ENCODE measurements at regions not wholly inside any gene's neighbourhood (a gene's known extent, or its start where the extent isn't known, plus 50 kb on each side); places are given as distances from the start of the nearest gene placed in this dataset.

DNA sequence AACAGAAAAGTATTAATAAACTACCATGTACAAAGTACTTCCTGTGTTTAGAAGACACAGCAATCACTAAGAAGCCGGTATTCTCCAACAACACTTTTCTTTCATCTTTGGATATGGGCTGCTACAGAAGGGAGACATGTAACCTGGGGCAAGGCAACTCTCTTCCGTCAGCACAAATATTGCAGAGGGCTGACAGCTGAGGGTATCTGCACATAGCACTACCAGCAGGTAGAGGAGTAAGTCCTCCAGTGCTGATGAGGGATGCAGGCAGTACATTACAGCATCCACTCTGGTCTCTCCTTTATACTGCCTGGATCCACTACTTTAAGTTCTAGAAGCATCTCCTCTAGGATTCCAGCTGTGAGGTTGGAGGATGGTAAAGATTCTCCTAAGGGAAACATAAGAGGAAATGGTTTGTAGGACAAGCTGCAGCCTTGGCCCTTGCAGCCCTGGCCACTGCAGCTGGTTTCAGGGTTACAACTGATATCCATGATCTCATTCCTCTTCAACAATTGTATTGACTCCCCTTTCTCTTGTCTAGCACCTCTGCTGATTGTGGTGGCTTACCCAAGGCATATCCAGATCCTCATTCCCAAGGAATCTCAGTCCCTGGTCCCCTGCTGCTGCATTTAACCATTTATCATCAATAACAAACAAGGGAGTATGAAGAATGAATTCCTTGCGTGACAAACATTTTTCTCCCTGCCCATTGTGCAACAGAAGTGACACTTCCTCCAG is 110.7 kb upstream of the ADGRF1 start:
- BruUV-seq (replicated peaks), result no TSS peak
- peaks cover 15% of the 10 kb centered on the region for H3K4me1 ChIP-seq (ENCODE audit: control insufficient read depth, insufficient read depth, low read length)
- no peak overlapping the region for H3K4me3 ChIP-seq (ENCODE audit: low read depth in 2 of 2, low read length in 2 of 2)
- ChIA-PET POLR2A (no interaction called here), CTCF (no interaction called here)
- TF ChIP-seq SIN3A (IDR thresholded peaks at IDR 0.05; ENCODE audit: borderline replicate concordance, insufficient read depth, low read depth, low read length) (no peak), POLR2AphosphoS5 (IDR thresholded peaks at IDR 0.05; ENCODE audit: low read depth, low read length) (0 out of 2 replicates have a peak, but pooled peaks have one; percentile 33), TCF7L2 (IDR thresholded peaks at IDR 0.05; ENCODE audit: low read depth, low read length) (no peak)
- H3K27me3 ChIP-seq (ENCODE audit: control insufficient read depth, insufficient read depth, low read length), result no peaks in the 10 kb centered on the region
- no peaks in the 10 kb centered on the region for H3K9me3 ChIP-seq (ENCODE audit: control insufficient read depth, insufficient read depth, low read depth, low read length)
- intact Hi-C loops (cut with micrococcal nuclease; ENCODE audit: unreplicated experiment), result no loop called here
- DNase-seq (ENCODE audit: low read depth, low spot score), result no peak
- no peaks in the 10 kb centered on the region for H3K36me3 ChIP-seq (ENCODE audit: control insufficient read depth, insufficient read depth, low read length)
- ATAC-seq, result peak; percentile 79
- in situ Hi-C loops (cut with HindIII; ENCODE audit: low pct_unique_long_range_greater_than_20kb, low sequenced_read_pairs), result no loop called here
- H3K27ac ChIP-seq (ENCODE audit: low read length), result peak overlapping the region; percentile 78

DNA sequence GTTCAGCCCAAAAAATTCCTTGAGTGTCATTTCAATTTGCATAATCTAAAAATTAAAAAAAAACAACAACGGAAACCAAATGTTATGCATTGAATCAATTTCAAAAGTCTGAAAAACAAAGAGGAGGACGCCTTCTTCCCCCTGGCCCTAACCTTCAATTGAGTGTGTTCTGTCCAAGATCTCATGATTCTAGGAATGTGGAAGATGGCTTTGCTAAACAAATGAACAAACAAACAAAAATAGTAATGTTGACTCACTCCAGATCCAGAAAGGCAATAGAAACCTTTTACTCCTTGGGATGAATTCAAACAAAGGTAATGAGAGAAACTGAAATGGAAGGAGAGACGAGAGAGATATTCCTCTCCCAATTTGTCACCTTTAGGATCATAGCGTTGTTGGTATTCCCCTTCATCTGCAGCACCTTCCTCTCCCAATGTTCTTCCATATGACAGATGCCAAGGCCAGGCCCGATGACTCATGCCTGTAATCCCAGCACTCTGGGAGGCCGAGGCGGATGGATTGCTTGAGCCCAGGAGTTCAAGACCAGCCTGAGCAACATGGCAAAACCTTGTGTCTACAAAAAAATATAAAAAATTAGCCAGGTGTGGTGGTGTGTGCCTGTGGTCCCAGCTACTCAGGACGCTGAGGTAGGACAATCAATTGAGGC is 109.2 kb upstream of the ADGRF1 start:
- in situ Hi-C loops (cut with HindIII; ENCODE audit: low pct_unique_long_range_greater_than_20kb, low sequenced_read_pairs) (no loop called here), intact Hi-C loops (cut with micrococcal nuclease; ENCODE audit: unreplicated experiment) (no loop called here)
- BruUV-seq (replicated peaks), result no TSS peak
- Histone ChIP-seq H3K4me3 (ENCODE audit: low read depth in 2 of 2, low read length in 2 of 2) (no peak overlapping the region), H3K9me3 (ENCODE audit: control insufficient read depth, insufficient read depth, low read depth, low read length) (no peaks in the 10 kb centered on the region), H3K27me3 (ENCODE audit: control insufficient read depth, insufficient read depth, low read length) (no peaks in the 10 kb centered on the region), H3K27ac (ENCODE audit: low read length) (peak overlapping the region; percentile 69; the same call in 1 of the 2 replicates), H3K36me3 (ENCODE audit: control insufficient read depth, insufficient read depth, low read length) (no peaks in the 10 kb centered on the region), H3K4me1 (ENCODE audit: control insufficient read depth, insufficient read depth, low read length) (peaks cover 28% of the 10 kb centered on the region)
- TF ChIP-seq SIN3A (IDR thresholded peaks at IDR 0.05; ENCODE audit: borderline replicate concordance, insufficient read depth, low read depth, low read length), result no peak
- TF ChIP-seq TCF7L2 (IDR thresholded peaks at IDR 0.05; ENCODE audit: low read depth, low read length), result no peak
- ChIA-PET POLR2A (no interaction called here), CTCF (no interaction called here)
- DNase-seq (ENCODE audit: low read depth, low spot score) (peak; percentile 82), ATAC-seq (peak; percentile 48)

DNA sequence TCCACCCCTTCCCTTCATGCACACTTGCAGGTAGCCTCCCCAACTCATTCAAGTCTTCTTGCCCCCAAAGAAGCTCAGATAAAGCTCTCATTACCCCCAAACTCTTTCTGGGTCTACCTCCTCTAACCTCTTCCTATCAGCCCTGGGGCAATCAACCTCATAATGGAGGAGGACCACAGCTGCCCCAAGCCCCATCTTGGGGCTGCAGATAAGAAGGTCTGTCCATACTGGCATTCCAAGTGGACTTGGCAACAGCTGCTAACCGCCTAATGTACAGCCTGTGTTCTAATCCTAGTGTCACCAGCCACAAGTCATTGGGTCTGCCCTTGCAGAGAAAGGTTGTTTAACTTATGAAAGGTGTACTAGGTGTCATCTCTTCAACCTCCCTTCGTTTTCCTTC is 107.4 kb upstream of the ADGRF1 start:
- H3K27me3 ChIP-seq (ENCODE audit: control insufficient read depth, insufficient read depth, low read length), result no peaks in the 10 kb centered on the region
- ChIA-PET POLR2A (no interaction called here), CTCF (no interaction called here)
- H3K4me1 ChIP-seq (ENCODE audit: control insufficient read depth, insufficient read depth, low read length), result peaks cover 28% of the 10 kb centered on the region
- TF ChIP-seq POLR2AphosphoS5 (IDR thresholded peaks at IDR 0.05; ENCODE audit: low read depth, low read length), result no peak
- TF ChIP-seq TCF7L2 (IDR thresholded peaks at IDR 0.05; ENCODE audit: low read depth, low read length), result no peak
- TF ChIP-seq, protein P1, sequence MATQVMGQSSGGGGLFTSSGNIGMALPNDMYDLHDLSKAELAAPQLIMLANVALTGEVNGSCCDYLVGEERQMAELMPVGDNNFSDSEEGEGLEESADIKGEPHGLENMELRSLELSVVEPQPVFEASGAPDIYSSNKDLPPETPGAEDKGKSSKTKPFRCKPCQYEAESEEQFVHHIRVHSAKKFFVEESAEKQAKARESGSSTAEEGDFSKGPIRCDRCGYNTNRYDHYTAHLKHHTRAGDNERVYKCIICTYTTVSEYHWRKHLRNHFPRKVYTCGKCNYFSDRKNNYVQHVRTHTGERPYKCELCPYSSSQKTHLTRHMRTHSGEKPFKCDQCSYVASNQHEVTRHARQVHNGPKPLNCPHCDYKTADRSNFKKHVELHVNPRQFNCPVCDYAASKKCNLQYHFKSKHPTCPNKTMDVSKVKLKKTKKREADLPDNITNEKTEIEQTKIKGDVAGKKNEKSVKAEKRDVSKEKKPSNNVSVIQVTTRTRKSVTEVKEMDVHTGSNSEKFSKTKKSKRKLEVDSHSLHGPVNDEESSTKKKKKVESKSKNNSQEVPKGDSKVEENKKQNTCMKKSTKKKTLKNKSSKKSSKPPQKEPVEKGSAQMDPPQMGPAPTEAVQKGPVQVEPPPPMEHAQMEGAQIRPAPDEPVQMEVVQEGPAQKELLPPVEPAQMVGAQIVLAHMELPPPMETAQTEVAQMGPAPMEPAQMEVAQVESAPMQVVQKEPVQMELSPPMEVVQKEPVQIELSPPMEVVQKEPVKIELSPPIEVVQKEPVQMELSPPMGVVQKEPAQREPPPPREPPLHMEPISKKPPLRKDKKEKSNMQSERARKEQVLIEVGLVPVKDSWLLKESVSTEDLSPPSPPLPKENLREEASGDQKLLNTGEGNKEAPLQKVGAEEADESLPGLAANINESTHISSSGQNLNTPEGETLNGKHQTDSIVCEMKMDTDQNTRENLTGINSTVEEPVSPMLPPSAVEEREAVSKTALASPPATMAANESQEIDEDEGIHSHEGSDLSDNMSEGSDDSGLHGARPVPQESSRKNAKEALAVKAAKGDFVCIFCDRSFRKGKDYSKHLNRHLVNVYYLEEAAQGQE (IDR thresholded peaks at IDR 0.05; ENCODE audit: insufficient read depth in 1 of 2, low read depth in 2 of 2, low read length in 1 of 2), result no peak
- TF ChIP-seq SIN3A (IDR thresholded peaks at IDR 0.05; ENCODE audit: borderline replicate concordance, insufficient read depth, low read depth, low read length), result no peak
- TF ChIP-seq, protein P2, sequence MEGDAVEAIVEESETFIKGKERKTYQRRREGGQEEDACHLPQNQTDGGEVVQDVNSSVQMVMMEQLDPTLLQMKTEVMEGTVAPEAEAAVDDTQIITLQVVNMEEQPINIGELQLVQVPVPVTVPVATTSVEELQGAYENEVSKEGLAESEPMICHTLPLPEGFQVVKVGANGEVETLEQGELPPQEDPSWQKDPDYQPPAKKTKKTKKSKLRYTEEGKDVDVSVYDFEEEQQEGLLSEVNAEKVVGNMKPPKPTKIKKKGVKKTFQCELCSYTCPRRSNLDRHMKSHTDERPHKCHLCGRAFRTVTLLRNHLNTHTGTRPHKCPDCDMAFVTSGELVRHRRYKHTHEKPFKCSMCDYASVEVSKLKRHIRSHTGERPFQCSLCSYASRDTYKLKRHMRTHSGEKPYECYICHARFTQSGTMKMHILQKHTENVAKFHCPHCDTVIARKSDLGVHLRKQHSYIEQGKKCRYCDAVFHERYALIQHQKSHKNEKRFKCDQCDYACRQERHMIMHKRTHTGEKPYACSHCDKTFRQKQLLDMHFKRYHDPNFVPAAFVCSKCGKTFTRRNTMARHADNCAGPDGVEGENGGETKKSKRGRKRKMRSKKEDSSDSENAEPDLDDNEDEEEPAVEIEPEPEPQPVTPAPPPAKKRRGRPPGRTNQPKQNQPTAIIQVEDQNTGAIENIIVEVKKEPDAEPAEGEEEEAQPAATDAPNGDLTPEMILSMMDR (IDR thresholded peaks at IDR 0.05), result no peak
- DNase-seq (ENCODE audit: low read depth, low spot score) (no peak), ATAC-seq (no peak)
- H3K4me3 ChIP-seq (ENCODE audit: low read depth in 2 of 2, low read length in 2 of 2), result no peak overlapping the region
- intact Hi-C loops (cut with micrococcal nuclease; ENCODE audit: unreplicated experiment) (no loop called here), in situ Hi-C loops (cut with HindIII; ENCODE audit: low pct_unique_long_range_greater_than_20kb, low sequenced_read_pairs) (no loop called here)
- H3K9me3 ChIP-seq (ENCODE audit: control insufficient read depth, insufficient read depth, low read depth, low read length), result no peaks in the 10 kb centered on the region
- BruUV-seq (replicated peaks), result no TSS peak
- no peaks in the 10 kb centered on the region for H3K36me3 ChIP-seq (ENCODE audit: control insufficient read depth, insufficient read depth, low read length)
- peak overlapping the region; percentile 9 for H3K27ac ChIP-seq (ENCODE audit: low read length)
